Endothelial cell of umbilical vein (primary cell): ENCODE measurements at regions not wholly inside any gene's neighbourhood (a gene's known extent, or its start where the extent isn't known, plus 50 kb on each side); places are given as distances from the start of the nearest gene placed in this dataset.

Source experiments
- BruUV-seq: library from RNA; stranded (reverse); fragments of 400-500 nt; replicated peaks from 2 replicates; lab custom pipeline; 2021; lab: Mats Ljungman, UMichigan
- CTCF ChIA-PET: fragments of 300-600, 350-600 bp; sonication (Branson Sonifier 250); formaldehyde crosslinking; loops from one replicate; lab custom pipeline; 2021; ENCODE audit warnings: antibody characterized with exemption, inconsistent platforms; lab: Charles Lee
- POLR2A ChIA-PET: fragments of 300-600, 350-600 bp; sonication (Branson Sonifier 250); formaldehyde crosslinking; loops from one replicate; lab custom pipeline; 2021; ENCODE audit warnings: antibody characterized with exemption, inconsistent platforms; lab: Charles Lee
- DNase-seq: peaks from one replicate; pipeline ENCODE4 v3.0.0-alpha.2; 2011; ENCODE audit warnings: low read depth, low spot score
- FAIRE-seq: peaks from 2 replicates; lab custom pipeline; 2011; peaks lifted over from hg19 to GRCh38; lab: Jason Lieb, UNC
- H2AFZ ChIP-seq: 2 replicates; pipeline ENCODE4 v1.6.0; 2012; ENCODE audit warnings: low read depth, low read length, control low read depth, inconsistent platforms
- H3K27ac ChIP-seq: 2 replicates; pipeline ENCODE4 v1.5.1; 2011; ENCODE audit warnings: low read depth, mild to moderate bottlenecking, control low read depth, low read length, moderate library complexity; ENCODE audit not compliant: insufficient read depth
- H3K27me3 ChIP-seq, 2 experiments: 2 replicates each; pipeline versions ENCODE4 v1.6.0 to v1.6.1; 2011; ENCODE audit warnings: low read length in 2 of 2, mixed read lengths in 1 of 2; ENCODE audit not compliant: control insufficient read depth in 2 of 2, insufficient read depth in 2 of 2
- H3K36me3 ChIP-seq, 2 experiments: 2 replicates in 1 of 2; 3 replicates in 1 of 2; pipeline ENCODE4 v1.5.1; 2011; ENCODE audit warnings: low read length in 2 of 2, mild to moderate bottlenecking in 1 of 2, moderate library complexity in 1 of 2; ENCODE audit not compliant: control insufficient read depth in 2 of 2, insufficient read depth in 2 of 2; ENCODE audit errors: extremely low read depth in 1 of 2
- H3K4me1 ChIP-seq: 3 replicates; pipeline ENCODE4 v1.5.1; 2011; ENCODE audit warnings: mild to moderate bottlenecking, low read length; ENCODE audit not compliant: control insufficient read depth, insufficient read depth; ENCODE audit errors: extremely low read depth
- H3K4me2 ChIP-seq: 2 replicates; pipeline ENCODE4 v1.6.1; 2011; ENCODE audit warnings: low read length, control low read depth, mixed read lengths; ENCODE audit not compliant: insufficient read depth
- H3K4me3 ChIP-seq, 3 experiments: fragments of 200-600 bp in 1 of 3; sonication (generic), shearing (Covaris generic) in 1 of 3; replicated peaks in 1 of 3; 2 replicates each; pipeline ENCODE4 v1.5.1; 2011 to 2016; ENCODE audit warnings: control low read depth in 3 of 3, low read length in 3 of 3, mild to moderate bottlenecking in 2 of 3, inconsistent platforms in 1 of 3, low read depth in 1 of 3, moderate library complexity in 1 of 3; ENCODE audit not compliant: insufficient read depth in 1 of 3
- H3K79me2 ChIP-seq: 2 replicates; pipeline ENCODE4 v1.6.0; 2012; ENCODE audit warnings: low read length, inconsistent platforms; ENCODE audit not compliant: control insufficient read depth, insufficient read depth
- H3K9ac ChIP-seq: replicated peaks from 2 replicates; pipeline ENCODE3; 2011; ENCODE audit warnings: low read length, control low read depth; ENCODE audit not compliant: insufficient read depth; ENCODE audit errors: extremely low read depth
- H3K9me1 ChIP-seq: replicated peaks from 3 replicates; pipeline ENCODE4 v1.6.0; 2011; ENCODE audit warnings: mild to moderate bottlenecking, low read length; ENCODE audit not compliant: control insufficient read depth, insufficient read depth; ENCODE audit errors: extremely low read depth
- H3K9me3 ChIP-seq: replicated peaks from 2 replicates; pipeline ENCODE4 v1.5.1; 2012; ENCODE audit warnings: low read length, inconsistent platforms; ENCODE audit not compliant: control insufficient read depth, insufficient read depth
- H4K20me1 ChIP-seq: replicated peaks from 2 replicates; pipeline ENCODE3; 2011; ENCODE audit warnings: mild to moderate bottlenecking, low read length; ENCODE audit not compliant: control insufficient read depth, insufficient read depth; ENCODE audit errors: extremely low read depth
- EZH2 ChIP-seq: IDR thresholded peaks from 2 replicates; pipeline ENCODE4 v1.6.1; 2012; ENCODE audit warnings: borderline replicate concordance, low read depth, mild to moderate bottlenecking, moderate library complexity, low read length, inconsistent platforms; ENCODE audit not compliant: severe bottlenecking
- FOS ChIP-seq: IDR thresholded peaks from 2 replicates; pipeline ENCODE4 v1.6.1; 2011; ENCODE audit warnings: mild to moderate bottlenecking, low read length, moderate library complexity, borderline replicate concordance; ENCODE audit not compliant: insufficient read depth
- GATA2 ChIP-seq: IDR thresholded peaks from 2 replicates; pipeline ENCODE4 v1.7.0; 2011; ENCODE audit warnings: low read depth, mild to moderate bottlenecking, moderate library complexity, mixed read lengths, low read length; ENCODE audit not compliant: insufficient read length, insufficient read depth
- JUN ChIP-seq: IDR thresholded peaks from 2 replicates; pipeline ENCODE4 v1.6.1; 2011; ENCODE audit warnings: borderline replicate concordance, low read depth; ENCODE audit not compliant: insufficient read length, insufficient read depth
- MYC ChIP-seq: IDR thresholded peaks from one replicate; pipeline ENCODE4 v1.6.1; 2011; ENCODE audit warnings: mild to moderate bottlenecking, low read depth, low read length
- POLR2A ChIP-seq: IDR thresholded peaks from 2 replicates; pipeline ENCODE4 v1.6.1; 2012; ENCODE audit warnings: low read depth, mild to moderate bottlenecking, control low read depth, low read length
- POLR2AphosphoS5 ChIP-seq: IDR thresholded peaks from 2 replicates; pipeline ENCODE4 v1.6.1; 2012; ENCODE audit warnings: low read depth, mild to moderate bottlenecking, control low read depth, low read length, moderate library complexity; ENCODE audit not compliant: insufficient read depth
- dilution Hi-C: fragments of 300-500 bp; cut with MboI; formaldehyde crosslinking; loops from one replicate; pipeline ENCODE4 v1.15.0; 2019; ENCODE audit warnings: low sequenced_read_pairs; ENCODE audit not compliant: extremely low pct_ligation_motif_present
- intact Hi-C: fragments of 100-400 bp; cut with micrococcal nuclease; formaldehyde crosslinking; loops from one replicate; pipeline ENCODE4 v1.10.0; 2022
- TF ChIP-seq, protein P1 (sequence below), 2 donors: IDR thresholded peaks; 1 replicate in 1 of 2; 2 replicates in 1 of 2; pipeline ENCODE4 v1.5.1; 2011; ENCODE audit warnings: low read length in 2 of 2, mild to moderate bottlenecking in 2 of 2, moderate library complexity in 2 of 2, control low read depth in 1 of 2, inconsistent platforms in 1 of 2, low read depth in 1 of 2; ENCODE audit not compliant: insufficient read depth in 1 of 2; ENCODE audit errors: extremely low read depth in 1 of 2
- TF ChIP-seq, protein P2 (sequence below): IDR thresholded peaks from 2 replicates; pipeline ENCODE4 v1.6.1; 2011; ENCODE audit not compliant: insufficient read depth, insufficient read length

DNA sequence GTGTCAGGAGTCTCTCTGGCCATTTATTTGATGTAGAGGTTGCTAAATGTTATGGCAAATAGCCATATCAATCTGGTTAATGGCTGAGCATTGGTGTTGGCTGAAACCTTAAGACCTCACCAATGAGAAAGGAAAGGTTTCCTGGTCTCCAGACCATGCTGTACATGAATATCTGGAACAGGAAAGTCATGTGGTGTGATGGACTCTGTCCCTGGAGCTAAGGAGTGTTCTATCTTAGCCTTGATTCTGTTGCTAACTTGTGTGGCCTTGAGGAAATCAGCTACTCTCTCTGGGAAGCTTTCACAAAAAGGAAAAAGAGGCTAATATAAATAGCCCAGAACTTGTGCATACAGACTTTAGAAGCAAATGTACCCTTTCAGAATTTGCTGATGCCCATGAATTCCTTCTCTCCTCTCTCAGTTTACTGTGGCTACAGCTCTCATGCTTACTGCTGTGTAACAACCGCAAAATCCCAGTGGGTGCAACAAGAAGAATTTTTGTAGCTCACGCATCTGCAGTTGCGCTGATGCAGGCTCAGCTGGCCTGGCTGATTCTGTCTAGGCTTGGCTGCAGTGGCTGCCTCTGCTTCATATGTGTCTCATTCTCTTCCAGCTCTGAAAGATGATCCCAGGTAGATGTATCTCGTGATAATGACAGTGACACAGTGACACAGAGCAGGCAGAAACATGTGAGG is 287.5 kb downstream of the NPIPA8 start:
- ChIA-PET POLR2A (no interaction called here), CTCF (no interaction called here)
- no peak overlapping the region for H3K4me2 ChIP-seq

More for the DNA sequence above, 287.5 kb downstream of the NPIPA8 start:
- dilution Hi-C loops = no loop called here
- no TSS peak for BruUV-seq
- DNase-seq (no peak), FAIRE-seq (no peak)
- H3K27me3 ChIP-seq = no peaks in the 10 kb centered on the region
- H3K9me3 ChIP-seq = no peaks in the 10 kb centered on the region
- no peaks in the 10 kb centered on the region for H4K20me1 ChIP-seq
- no peak overlapping the region for H3K9ac ChIP-seq
- TF ChIP-seq POLR2AphosphoS5 (no peak), GATA2 (no peak), POLR2A (no peak), JUN (no peak), EZH2 (no peak), FOS (no peak), MYC (no peak)
- TF ChIP-seq, protein P1, sequence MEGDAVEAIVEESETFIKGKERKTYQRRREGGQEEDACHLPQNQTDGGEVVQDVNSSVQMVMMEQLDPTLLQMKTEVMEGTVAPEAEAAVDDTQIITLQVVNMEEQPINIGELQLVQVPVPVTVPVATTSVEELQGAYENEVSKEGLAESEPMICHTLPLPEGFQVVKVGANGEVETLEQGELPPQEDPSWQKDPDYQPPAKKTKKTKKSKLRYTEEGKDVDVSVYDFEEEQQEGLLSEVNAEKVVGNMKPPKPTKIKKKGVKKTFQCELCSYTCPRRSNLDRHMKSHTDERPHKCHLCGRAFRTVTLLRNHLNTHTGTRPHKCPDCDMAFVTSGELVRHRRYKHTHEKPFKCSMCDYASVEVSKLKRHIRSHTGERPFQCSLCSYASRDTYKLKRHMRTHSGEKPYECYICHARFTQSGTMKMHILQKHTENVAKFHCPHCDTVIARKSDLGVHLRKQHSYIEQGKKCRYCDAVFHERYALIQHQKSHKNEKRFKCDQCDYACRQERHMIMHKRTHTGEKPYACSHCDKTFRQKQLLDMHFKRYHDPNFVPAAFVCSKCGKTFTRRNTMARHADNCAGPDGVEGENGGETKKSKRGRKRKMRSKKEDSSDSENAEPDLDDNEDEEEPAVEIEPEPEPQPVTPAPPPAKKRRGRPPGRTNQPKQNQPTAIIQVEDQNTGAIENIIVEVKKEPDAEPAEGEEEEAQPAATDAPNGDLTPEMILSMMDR (IDR thresholded peaks at IDR 0.05; ENCODE audit: extremely low read depth in 1 of 2, insufficient read depth in 1 of 2, low read depth in 1 of 2, low read length in 2 of 2) = no peak
- TF ChIP-seq, protein P2, sequence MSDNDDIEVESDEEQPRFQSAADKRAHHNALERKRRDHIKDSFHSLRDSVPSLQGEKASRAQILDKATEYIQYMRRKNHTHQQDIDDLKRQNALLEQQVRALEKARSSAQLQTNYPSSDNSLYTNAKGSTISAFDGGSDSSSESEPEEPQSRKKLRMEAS = no peak
- H3K27ac ChIP-seq = no peak overlapping the region
- intact Hi-C loops = no loop called here
- H3K36me3 ChIP-seq = no peaks in the 10 kb centered on the region
- H3K9me1 ChIP-seq = no peaks in the 10 kb centered on the region
- H3K4me3 ChIP-seq = no peak overlapping the region
- no peaks in the 10 kb centered on the region for H3K4me1 ChIP-seq
- H2AFZ ChIP-seq = no peak overlapping the region
- H3K79me2 ChIP-seq = no peaks in the 10 kb centered on the region
